HG03439 (cell line): ENCODE measurements at regions not wholly inside any gene's neighbourhood (a gene's known extent, or its start where the extent isn't known, plus 50 kb on each side); places are given as distances from the start of the nearest gene placed in this dataset.
"Not testable (repeated sequence)": the region's sequence is repeated elsewhere in the genome, so short reads cannot be mapped to it uniquely, and the experiment has no call there.

ENCODE experiments used
- ATAC-seq: cut with Tn5 transposase; IDR thresholded peaks from one replicate; pipeline ENCODE4 v1.9.1; 2021; ENCODE audit warnings: mild to moderate bottlenecking, moderate library complexity; ENCODE audit not compliant: unreplicated experiment

DNA sequence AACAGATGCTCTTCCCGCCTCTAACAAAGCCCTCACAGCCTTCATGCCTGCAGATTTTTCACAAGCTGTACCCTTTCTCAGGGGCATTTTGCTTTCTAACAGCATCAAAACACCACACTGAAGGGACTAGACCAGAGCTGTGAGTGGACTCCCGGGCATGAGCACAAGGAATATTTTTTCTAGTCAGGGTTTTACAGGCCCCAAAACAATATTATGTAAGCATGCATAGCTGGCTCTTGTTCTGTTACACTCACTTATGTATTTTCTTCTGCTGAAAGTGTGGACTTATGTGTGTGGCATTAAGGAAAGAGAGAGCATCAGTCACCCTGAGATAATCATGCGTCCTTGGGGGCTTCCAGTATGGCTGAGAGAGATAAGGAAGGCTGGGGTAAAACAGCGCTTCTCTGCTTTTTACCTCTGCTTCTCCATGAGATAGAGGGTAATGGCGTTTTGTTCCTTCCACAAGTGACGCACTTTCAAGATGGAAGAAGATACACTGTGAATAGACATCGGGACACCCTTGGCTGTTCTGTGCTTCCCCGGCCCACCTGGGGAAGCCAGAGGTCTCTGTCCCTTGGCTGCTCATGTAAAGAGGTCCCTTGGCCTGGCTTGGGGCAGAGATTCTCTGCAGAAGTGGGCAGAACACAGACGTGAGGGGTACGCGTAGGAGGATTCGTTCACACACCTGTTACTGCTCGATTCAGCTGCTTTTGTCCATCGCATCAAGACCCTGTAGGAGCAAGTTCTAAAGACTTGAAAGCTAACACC, 266.7 kb upstream of the RAB4A start:
- no peak for ATAC-seq

DNA sequence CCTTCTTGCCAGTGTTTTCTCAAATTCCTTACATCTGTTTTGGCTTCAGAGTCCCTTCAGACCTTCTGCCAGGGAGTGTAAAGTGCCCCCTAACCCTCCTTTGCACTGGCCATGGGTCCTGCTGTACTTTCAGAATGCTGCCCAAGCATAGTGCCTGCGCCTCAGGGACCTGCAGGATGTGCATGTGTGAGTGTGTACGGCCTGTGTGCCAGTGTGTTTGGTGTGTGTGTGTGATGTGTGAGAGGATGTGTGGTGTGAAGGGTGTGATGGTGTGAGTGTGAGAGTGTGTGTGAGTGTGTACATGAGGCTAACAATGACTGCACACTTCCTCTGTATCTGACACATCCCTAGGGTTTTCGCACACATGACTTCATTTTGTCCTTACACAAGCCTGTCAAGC, 265.8 kb upstream of the RAB4A start:
- ATAC-seq: no peak

DNA sequence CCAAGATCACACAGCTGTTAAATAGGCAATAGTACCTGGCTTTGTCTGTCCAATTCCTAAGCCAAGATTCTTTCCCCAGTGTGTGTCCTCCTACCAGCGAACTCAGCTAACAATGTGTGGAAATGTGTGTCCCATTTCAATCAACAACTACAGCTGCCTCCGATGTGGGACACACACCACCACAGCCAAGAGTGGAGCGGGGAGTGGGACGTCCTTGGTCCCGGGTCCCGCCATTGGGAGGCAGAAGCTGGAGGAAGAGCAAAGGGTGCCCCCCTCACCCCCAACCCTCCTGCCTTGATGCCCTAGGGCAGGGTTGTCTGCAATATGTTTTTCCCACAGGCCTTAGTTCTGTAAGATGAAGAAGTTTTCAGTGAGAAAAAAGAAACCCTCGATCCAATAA, 265.4 kb upstream of the RAB4A start:
- no peak for ATAC-seq

DNA sequence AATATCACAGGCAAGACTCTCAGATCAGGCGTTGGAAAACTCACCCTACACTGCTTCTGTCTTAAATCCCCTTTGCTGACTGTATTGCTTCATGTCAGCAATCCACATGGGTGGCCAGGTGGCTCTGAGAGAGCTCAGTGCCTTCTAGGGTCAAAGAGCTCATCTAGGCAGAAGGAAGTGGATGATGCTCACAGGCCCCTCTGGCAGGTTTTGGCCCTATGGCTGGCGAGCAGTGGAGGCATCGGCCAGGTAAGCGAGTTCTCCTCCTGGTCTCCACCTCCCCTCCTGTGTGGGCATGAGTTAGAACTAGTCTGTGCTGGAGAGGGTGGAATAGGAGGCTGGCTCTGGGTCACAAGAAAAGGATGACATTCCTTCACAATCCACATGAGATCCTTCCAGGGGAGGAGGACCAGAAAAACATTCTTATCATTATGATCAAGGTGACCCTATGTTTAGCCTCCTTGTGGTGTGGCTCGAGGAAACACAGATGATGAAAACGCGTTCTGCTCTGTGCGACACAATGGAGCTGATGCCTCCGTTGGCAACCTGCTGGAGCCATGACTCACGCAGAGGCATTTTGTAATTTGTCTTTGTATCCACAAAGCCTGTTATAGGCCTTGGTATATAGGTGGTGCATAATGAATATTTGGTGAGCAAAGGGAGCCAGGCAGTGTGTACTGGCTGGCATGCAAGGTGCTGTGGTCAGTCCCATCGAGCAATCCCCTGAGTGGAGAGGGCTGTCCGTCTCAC, 264.6 kb upstream of the RAB4A start:
- no peak for ATAC-seq

DNA sequence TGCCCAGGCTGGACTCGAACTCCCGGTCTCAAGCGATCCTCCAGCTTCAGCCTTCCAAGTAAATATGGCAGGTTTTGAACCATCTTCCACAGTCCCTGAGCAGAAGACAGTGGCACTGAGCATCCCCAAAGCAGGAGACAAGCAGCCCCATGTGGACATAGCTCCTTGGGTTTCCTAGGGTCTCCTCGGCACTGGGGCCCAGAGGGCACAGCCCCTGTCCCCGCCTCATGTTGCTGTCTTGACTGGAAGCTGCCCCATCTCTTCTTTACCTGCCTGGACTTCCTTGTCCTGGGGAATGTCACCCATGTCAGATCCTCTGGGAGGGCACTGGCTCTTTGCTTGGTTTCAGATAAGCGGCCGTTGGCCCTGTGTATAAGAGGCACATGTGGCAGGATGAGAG, 263.7 kb upstream of the RAB4A start:
- no peak for ATAC-seq

DNA sequence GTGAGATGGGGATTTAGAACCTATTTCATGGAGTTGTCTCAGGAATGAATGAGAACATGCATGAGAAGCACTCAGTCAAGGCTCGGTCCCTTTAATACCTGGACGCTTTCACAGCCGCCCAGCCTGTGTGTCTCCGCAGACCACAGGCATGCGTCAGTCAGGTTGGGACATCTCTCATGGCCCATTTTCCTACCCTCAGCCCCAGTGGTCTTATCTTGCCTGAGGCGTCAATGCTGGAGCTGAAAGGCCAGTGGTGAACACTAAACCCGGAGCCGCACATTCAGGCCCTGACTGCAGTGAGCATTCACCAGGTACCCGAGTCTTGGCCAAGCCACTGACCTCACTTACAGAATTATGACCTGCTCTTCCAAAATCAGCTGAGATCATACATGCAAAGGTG, 263.2 kb upstream of the RAB4A start:
- no peak for ATAC-seq

DNA sequence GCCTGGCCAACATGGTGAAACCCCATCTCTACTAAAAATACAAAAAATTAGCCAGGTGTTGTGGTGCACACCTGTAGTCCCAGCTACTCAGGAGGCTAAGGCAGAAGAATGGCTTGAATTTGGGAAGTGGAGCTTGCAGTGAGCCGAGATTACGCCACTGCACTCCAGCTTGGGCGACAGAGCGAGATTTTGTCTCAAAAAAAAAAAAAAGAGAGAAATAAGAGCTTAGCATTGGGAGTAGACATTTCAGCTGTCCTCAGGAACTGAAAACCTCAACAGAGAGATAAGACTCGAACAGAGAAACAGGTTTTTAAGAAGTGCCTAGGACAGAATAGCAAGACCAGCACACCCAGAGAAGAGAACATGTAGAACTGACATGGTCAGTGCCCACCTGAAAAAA, 262.6 kb upstream of the RAB4A start:
- ATAC-seq: not testable (repeated sequence)

DNA sequence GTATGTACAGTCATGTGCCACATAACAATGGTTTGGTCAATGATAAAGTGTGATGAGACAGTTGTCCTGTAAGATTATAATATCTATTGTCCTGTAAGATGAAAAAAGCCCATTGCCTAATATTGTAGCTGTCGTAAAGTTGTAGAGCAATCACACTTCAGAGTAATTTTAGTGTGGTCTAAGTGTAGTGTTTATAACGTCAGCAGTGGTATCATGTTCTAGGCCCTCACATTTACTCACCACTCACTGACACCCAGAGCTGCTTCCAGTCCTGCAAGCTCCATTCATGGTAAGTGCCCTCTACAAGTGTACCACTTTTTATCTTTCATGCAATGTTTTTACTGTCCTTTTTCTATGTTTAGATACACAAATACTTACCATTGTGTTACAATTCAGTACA, 259.9 kb upstream of the RAB4A start:
- ATAC-seq: no peak

DNA sequence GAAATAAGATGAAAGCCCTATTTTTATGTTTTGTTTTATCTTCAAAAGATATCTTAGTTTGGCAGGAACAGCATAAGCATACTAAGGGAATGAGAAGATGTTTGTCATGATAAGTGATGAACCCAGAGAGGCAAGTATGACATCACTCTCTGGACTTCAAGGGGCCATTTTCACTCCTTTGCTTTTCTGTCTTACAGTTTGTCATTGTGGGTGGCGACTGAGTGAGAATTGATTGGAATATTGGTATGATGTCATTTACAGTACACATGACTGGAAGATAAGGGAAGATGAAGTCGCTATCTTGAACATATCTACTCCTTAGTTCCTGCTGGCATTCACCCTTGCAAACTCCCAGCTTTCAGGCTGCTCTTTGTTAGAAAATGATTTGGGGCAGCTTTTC, 258.1 kb upstream of the RAB4A start:
- ATAC-seq: no peak

DNA sequence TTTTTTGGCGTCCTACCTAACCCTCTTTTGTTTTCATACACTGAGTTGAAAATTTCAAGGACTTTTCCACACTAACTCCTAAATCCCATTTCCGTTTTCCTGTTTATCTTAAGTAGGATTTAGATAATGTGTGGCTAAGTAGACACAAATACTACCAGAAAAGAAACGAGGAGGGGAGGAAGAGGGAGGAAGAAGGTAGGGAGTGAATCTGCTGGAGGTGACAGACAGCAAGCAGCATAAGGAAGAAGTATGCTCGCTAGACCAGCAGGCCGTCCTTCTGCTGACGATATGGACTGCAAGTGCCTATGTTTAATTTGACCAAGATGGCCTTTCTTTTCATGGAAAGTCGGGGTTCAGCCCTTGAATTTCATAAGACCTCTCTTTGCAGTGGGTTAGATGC, 256.9 kb upstream of the RAB4A start:
- no peak for ATAC-seq

DNA sequence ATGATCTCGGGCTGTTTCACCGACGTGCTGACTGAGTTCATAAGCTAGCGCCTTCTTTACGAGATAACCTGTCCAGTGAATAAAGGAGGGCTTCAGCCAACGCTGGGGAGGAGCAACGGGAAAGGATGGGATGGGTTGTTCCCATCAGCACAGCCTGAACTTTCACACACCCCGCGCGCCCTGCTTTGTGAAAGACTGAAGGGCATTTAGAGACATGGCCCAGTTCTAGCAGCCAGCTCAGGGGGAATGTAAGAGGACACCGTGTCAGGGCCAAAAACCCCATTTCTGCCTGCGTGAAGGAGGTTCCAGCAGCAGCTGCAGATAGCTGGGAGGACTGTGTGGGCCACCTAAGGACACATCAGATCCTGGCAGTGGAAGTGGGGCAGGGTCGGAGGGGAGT, 255.1 kb upstream of the RAB4A start:
- ATAC-seq: no peak

DNA sequence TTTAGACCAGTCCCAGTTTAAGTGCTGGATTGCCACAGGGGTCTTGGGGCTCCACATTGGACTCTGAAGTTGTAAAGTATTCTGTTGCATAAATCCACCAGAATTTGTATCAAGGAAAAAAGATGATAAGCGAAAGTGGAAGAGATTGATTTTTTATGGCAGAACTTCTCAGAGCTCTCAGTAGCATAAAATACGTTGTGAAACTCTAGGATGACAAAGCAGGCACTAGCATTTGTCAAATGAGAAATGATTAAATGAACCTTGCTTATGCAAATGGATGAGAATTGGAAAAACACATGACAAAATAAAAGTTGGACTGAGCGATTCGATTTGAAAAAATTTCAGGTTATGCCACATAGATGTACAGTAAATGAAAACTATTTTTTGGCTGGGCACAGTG, 253.8 kb upstream of the RAB4A start:
- no peak for ATAC-seq

DNA sequence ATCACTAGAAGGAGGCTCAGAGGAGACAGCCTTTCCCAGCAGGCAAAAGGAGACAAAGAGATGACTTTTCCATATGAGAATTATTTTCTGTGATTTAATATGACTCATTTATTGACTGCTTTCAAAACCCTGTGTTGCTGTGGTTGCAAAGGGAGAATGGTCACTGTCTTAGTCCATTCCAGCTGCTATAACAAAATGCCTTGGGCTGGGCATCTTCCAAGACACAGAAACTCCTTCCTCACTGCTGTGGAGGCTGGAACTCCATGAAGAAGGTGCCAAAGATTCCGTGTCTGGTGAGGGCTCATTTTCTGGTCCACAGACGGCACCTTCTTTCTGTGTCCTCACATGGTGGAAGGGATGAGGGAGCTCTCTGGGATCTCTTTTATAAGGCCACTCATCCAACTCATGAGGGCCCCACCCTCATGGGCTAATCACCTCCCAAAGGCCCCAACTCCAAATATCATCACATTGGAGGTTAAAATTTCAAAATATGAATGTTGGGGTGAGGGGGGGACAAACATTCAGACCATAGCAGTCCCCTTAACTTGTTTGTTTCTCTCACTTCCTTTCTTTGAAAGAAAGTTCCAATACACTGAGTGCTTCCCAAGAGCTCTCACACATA, 252.1 kb upstream of the RAB4A start:
- no peak for ATAC-seq

DNA sequence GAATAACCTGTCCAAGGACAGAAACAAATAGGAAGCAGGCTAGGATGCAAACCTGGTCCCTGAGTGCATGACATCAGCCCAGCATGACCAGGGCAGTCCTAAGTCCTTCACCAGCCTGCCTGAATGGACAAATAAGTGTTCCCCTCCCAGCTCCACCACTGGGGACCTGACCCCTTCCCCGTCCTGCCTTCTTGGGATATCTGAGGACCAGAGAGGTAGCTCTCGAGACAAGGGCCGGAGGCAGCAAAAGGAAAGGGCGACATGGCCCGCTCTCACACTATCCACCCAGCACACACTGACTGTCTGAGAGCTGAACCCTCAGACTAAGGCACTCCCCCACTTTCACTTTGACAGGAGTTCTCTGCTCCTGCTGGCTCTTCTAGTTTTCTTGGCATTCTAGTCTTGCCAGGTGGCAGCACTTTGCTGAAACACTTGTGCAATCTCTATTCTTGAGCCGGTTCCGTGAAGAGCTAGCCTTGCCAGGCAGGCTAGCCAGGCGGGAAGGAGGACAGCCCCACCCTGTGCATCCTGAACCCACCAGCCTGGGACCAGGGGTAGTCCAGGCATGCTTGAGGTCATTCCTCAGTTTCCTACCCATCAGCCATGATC, 251.1 kb upstream of the RAB4A start:
- no peak for ATAC-seq

DNA sequence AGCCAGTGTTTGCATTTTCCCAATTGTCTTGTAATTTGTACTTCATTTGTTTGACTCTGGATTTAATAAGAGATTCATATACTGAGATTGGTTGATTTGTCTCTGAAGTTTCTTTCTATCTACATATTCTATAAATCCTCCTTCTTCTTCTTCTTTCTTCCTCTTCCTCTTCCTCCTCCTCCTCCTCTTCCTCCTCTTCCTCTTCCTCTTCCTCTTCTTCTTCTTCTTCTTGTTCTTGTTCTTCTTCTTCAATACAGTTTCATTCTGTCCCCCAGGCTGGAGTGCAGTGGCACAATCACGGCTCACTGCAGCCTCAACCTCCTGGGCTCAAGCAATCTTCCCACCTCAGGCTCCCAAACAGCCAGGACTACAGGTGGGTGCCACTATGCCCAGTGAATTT, 249.9 kb upstream of the RAB4A start:
- not testable (repeated sequence) for ATAC-seq

DNA sequence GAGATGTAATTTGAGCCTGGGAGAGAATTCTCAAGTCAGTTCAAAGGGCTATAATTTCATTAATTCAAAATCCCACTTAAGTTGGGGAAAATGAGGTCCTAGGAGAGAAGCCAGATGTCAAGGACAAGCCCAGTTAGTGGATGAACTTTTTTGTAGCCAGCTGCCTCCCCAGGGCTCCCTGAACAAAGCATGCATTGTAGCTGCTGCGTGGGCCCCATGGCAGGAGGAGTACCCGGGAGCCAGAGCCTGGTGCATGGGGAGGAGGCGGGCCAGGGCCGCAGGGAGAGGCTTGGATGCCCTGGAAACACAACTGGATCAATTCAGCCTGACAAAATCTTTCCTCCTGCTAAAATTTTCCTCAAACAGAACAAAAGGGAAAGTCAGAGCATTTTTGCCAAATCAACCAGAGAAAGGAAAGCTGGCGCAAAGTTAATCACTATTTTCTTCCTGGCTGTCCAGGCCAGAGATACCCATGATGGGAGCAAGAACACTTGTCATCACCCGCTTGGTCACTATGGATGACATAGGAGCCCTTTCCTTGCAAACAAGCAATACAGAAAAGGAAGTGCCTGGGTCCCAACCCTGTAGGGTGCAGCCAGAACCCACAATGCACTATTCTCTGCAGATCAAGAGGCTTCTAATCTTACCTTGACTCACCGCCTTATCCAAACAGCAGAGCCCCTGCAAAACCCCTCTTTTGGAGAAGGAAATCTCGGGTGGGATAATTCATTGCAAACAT, 248.1 kb upstream of the RAB4A start:
- ATAC-seq: no peak

DNA sequence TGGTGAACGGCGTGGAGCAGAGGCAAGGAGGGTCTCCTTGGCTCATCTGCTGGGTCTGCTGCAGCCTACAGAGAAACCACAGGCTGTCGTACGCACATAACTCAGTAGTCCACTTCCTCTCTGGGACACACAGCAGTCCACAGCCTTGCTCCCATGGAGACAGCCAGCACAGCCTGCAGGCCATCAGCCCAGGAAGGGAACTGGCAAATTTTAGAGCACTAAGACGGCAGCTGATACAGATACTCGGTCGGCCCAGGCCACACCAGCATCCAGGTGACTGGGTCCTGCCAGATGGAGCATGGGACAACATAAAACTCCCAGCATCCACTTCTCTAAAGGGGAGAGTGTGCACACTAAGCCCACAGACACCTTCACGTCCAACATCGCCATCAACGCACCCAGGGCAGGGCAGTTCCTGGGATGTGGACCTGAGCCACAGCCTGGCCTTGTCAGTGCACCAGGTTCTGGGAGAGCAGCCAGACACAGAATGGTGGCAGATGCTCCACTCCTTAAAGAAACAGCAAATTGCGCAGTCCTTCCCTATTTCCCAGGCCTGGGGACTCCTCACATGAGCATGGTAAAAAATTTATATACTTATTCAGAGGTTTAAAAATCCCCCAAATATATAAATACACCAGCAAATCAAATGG, 247.1 kb upstream of the RAB4A start:
- ATAC-seq: no peak

DNA sequence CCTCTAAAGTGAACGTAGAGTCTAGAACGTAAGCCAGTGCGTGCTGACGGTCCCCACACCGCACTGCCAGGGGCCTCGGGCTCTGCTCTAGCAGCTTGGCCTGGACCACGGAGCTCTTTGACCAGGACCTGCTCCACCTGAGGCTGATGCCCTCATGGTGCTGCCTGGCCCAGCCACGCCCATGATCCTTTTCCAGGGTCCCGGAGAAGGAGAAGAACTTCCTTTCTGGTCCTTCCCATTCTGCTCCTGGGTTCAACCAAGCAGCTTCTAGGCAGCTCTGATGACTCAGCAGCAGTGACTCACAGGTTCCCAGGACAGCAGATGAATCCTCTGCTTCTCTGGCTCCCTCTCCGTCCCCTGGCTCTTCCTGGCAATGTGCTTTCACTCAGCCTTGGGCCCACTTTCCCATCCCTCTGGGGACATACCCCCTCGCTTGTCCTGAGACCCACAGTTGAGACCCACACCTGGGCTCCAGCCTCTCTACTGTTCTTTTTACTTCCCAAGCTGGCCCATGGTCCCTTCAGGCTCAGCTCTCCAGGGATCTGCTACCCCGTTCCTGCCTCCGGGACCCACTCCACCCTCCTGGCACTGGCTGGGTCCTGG, 246.3 kb upstream of the RAB4A start:
- no peak for ATAC-seq

DNA sequence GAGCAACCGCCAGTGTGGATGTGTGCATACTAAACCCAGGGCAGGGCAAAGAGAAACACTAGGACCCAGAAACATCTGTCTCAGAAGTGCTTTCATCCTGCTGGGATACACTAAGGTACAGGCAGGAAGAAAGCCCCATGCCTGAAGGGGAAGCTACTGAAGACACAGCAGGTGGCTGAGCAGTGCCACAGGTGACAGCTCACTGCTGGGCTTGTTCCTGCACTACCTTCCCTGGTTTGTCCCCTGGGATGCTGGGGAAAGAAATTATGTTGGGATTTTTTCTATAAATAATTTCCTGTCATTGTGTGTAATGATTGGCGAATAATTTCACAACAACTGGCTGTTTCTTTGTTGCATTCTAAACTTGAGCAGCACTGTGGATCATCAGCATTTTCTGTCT, 245.3 kb upstream of the RAB4A start:
- ATAC-seq: no peak

DNA sequence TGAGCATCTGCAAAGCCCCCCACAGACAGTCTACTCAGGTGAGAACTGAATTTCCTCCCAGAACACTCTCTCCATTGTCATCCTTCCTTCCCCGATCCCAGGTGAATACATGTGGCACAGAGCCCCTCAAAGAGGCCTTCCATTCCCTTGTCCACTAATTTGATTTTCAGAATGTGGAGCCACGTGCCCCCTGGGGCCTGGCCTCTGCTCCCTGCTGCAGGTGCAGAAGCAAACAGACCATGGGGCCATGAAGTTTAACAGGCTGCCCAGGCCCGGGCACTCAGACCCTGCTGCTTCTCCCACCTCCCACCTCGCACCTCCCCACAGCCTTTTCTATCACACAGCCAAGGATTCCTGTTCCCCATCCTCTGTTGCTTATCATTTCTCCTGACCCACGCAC, 243.8 kb upstream of the RAB4A start:
- no peak for ATAC-seq
